Activated naive CD4-positive, alpha-beta T cell treated with anti-CD3 and anti-CD28 coated beads, Interleukin-2, amount 50 U/mL, for 24 hours (primary cell): ENCODE measurements at regions not wholly inside any gene's neighbourhood (a gene's known extent, or its start where the extent isn't known, plus 50 kb on each side); places are given as distances from the start of the nearest gene placed in this dataset.
A peak's percentile ranks its signal among the peaks of the same experiment; 100 is the strongest.
"Not testable (repeated sequence)": the region's sequence is repeated elsewhere in the genome, so short reads cannot be mapped to it uniquely, and the experiment has no call there.

Source experiments
- H3K27ac Mint-ChIP-seq: one replicate; pipeline ENCODE4 v1.8.0; 2021; ENCODE audit warnings: mild to moderate bottlenecking, mixed read lengths
- H3K27me3 Mint-ChIP-seq: one replicate; pipeline ENCODE4 v1.8.0; 2021; ENCODE audit warnings: mixed read lengths
- H3K36me3 Mint-ChIP-seq: one replicate; pipeline ENCODE4 v1.8.0; 2021; ENCODE audit warnings: mixed read lengths
- H3K4me1 Mint-ChIP-seq: one replicate; pipeline ENCODE4 v1.8.0; 2021; ENCODE audit warnings: mixed read lengths
- H3K4me3 Mint-ChIP-seq: one replicate; pipeline ENCODE4 v1.8.0; 2021; ENCODE audit warnings: mild to moderate bottlenecking, mixed read lengths
- H3K9me3 Mint-ChIP-seq: one replicate; pipeline ENCODE4 v1.8.0; 2021; ENCODE audit warnings: mixed read lengths

DNA sequence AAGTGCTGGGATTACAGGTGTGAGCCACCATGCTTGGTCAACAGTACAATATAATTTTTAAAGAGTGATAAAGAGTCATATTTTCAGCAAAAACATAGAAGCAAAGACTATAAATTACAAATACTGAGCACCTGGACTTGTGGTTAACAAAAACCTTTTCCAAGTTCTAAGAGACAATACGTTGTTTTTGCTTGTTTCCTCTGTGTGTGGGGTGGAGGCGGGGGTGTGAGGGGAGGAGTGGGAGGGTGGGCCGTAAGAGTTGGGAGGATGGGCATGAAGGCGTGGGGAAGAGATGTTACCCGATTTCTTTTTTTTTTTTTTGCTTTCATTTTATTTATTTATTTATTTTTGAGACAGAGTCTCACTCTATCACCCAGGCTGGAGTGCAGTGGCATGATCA, 78.0 kb upstream of the WIPF1 start:
- no peaks in the 10 kb centered on the region for H3K9me3 Mint-ChIP-seq
- H3K4me3 Mint-ChIP-seq, result peak overlapping the region; percentile 38
- no peaks in the 10 kb centered on the region for H3K27me3 Mint-ChIP-seq
- peaks cover 15% of the 10 kb centered on the region for H3K36me3 Mint-ChIP-seq
- H3K27ac Mint-ChIP-seq, result peak overlapping the region; percentile 49
- H3K4me1 Mint-ChIP-seq, result peaks cover 61% of the 10 kb centered on the region

DNA sequence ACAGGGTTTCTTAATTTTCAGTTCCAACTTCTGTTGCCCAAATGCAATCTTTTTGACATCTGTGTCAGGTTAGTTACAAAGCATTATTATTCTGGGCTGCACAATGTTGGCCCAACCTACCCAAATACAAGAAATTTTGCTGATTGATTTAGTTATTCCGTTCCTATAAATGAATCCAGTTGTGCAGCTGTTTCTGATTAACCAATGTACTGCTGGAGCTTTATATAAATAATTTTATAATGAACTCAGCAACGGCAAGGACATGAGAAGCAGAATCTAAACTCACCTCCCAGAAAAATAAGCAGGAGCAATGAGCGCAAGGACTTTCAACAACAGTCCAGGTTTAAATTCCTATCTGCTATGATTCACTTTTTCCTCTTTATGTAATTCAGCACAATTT, 76.3 kb upstream of the WIPF1 start:
- Mint-ChIP-seq H3K27ac (no peak overlapping the region), H3K36me3 (peaks cover 15% of the 10 kb centered on the region), H3K4me1 (peaks cover 49% of the 10 kb centered on the region), H3K27me3 (no peaks in the 10 kb centered on the region), H3K4me3 (no peak overlapping the region), H3K9me3 (no peaks in the 10 kb centered on the region)

DNA sequence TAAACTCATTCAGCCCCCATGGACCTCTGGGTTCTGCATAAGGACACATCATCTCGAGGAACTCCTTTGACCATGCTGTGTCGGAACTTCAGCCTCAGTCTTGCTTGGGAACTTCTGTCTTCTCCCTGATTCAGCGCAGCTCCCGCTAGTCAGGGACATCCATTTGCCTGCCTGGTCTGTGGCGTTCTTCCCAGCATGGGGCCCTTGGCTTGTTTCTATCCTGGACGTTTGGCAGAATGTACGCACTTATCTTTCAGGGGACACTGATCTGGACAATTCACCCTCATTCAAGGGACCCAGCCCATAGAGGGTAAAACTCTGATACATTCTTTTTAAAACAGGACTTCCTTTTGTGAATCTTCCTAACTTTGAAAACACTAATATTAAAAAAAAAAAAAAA, 75.8 kb upstream of the WIPF1 start:
- Mint-ChIP-seq H3K4me3 (no peak overlapping the region), H3K36me3 (peaks cover 15% of the 10 kb centered on the region), H3K27ac (no peak overlapping the region), H3K9me3 (no peaks in the 10 kb centered on the region), H3K4me1 (peaks cover 47% of the 10 kb centered on the region), H3K27me3 (no peaks in the 10 kb centered on the region)

DNA sequence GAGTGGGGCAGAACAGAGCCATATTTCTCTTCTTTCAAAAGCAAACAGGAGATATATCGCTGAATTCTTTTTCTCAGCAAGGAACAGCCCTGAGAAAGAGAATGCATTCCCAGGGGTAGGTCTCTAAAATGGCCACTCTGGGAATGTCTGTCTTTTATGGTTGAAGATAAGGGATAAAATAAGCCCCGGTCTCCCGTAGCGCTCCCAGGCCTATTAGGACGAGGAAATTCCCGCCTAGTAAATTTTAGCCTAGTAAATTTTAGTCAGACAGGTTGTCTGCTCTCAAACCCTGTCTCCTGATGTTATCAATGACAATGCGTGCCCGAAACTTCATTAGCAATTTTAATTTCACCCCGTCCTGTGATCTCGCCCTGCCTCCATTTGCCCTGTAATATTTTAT, 73.9 kb upstream of the WIPF1 start:
- H3K4me3 Mint-ChIP-seq, H3K27ac Mint-ChIP-seq, H3K9me3 Mint-ChIP-seq, H3K27me3 Mint-ChIP-seq: not testable (repeated sequence)
- H3K36me3 Mint-ChIP-seq, result peaks cover 15% of the 10 kb centered on the region
- peaks cover 47% of the 10 kb centered on the region for H3K4me1 Mint-ChIP-seq

DNA sequence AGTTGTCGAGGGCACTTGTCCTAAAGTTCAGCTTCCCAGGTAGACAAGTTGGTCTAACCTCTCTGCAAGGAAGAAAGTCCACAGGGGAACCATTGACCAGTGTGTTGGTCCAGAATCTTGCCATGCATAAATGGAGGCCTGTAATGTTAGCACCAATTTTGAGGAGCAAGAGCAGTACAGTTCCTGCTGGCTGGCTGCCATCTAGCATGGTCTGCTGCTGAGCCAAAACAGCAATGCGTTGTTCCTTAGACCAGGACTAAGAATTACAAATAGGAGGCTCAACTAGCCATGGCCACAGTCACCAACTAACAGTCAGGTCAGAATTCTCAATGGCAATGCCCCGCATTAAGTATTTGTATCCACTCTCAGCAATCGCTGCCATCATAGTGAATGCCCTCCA, 72.8 kb upstream of the WIPF1 start:
- Mint-ChIP-seq H3K9me3 (no peaks in the 10 kb centered on the region), H3K27ac (no peak overlapping the region), H3K36me3 (peaks cover 15% of the 10 kb centered on the region), H3K4me1 (peaks cover 43% of the 10 kb centered on the region), H3K4me3 (no peak overlapping the region), H3K27me3 (no peaks in the 10 kb centered on the region)

DNA sequence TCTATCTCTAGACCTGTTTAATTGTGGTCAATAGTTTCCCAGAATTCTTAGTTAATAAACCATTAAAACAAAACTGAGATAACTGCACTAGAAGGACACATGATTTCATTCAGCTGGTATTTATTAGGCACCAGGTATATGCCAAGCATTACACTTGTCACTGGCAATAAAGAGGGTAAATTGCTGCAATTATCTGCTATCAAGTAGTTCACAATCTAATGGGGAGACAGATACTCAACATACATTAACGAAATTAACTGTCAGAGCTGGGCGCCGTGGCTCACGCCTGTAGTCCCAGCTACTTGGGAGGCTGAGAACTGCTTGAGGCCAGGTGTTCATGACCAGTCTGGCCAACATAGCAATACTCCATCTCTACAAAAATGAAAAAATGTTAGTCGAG, 71.7 kb upstream of the WIPF1 start:
- H3K36me3 Mint-ChIP-seq, result peaks cover 15% of the 10 kb centered on the region
- no peak overlapping the region for H3K4me3 Mint-ChIP-seq
- H3K27ac Mint-ChIP-seq, result no peak overlapping the region
- no peaks in the 10 kb centered on the region for H3K9me3 Mint-ChIP-seq
- no peaks in the 10 kb centered on the region for H3K27me3 Mint-ChIP-seq
- H3K4me1 Mint-ChIP-seq, result peaks cover 32% of the 10 kb centered on the region

DNA sequence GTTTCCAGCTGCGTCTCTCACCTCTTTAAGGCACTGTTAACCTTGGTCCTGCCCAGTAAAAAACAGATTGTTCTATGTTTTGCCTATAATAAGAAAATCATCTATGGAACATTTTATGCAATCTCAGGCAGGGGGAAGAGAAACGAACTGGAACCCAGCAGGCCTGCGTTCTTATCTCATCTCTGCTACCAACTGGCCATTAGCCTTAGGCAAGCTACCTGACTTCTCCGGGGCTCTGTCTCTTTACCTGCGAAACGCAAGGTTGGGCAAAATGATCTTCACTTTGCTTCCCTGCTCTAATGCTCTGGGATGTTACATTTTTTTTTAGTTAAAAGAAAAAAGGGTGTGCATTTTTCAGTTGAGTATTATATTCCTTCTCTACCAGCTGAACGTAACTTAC, 70.5 kb upstream of the WIPF1 start:
- Mint-ChIP-seq H3K9me3 (no peaks in the 10 kb centered on the region), H3K4me3 (peak overlapping the region; percentile 44), H3K4me1 (peaks cover 30% of the 10 kb centered on the region), H3K27ac (no peak overlapping the region), H3K36me3 (peaks cover 15% of the 10 kb centered on the region), H3K27me3 (no peaks in the 10 kb centered on the region)

DNA sequence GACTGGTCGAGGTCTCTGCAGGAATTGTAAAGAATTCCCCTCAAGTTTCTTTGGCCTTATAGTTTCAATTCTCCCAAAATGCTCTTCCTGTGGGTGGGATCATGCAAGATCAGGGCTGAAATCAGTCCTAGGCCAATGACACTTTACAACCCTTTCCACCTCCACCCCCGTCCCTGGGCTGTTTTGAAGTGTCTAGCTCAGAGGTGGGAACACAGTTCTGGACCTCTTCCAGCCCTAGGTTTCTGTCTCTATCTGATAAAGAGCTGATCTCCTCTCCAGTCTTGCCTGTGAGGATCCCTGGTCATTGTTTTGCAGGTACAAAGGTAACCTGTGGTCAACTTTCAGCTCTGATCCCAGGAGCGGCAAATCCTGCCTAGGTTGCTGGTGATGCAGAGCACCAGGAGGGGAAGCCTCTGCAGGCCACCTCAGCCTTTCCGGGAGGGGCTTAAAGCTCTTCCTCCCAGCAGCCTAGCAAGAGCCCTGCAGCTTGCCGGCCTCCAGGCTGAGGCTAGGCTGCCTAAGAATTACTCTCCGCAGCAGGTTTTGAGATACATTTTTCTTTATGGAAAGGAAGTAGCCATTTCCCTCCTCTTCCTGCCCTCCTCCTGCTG, 69.8 kb upstream of the WIPF1 start:
- Mint-ChIP-seq H3K36me3 (peaks cover 12% of the 10 kb centered on the region), H3K9me3 (no peaks in the 10 kb centered on the region), H3K4me1 (peaks cover 36% of the 10 kb centered on the region), H3K4me3 (peak overlapping the region; percentile 44), H3K27ac (no peak overlapping the region), H3K27me3 (no peaks in the 10 kb centered on the region)

DNA sequence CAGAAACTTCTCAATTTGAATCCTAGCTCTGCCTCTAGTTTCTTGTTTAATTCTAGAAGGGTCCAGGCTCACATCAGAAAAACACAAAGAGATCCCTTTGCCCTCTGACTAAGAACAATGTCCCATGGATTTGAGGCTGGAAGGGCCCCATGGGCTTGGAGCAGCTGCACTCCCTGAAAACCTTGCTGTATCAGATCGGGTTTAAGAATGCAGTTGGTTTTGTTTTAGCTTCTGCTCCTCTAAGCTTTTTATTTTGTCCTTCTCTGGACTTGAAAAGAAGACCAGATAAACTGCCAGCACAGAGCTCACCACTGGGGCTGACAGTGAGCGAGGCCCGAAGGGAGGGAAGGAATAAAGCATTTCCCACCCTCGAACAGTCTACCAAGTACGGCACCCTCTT, 69.2 kb upstream of the WIPF1 start:
- Mint-ChIP-seq H3K9me3 (no peaks in the 10 kb centered on the region), H3K4me3 (no peak overlapping the region), H3K27ac (no peak overlapping the region), H3K36me3 (peaks cover 8% of the 10 kb centered on the region), H3K4me1 (peaks cover 36% of the 10 kb centered on the region), H3K27me3 (no peaks in the 10 kb centered on the region)

DNA sequence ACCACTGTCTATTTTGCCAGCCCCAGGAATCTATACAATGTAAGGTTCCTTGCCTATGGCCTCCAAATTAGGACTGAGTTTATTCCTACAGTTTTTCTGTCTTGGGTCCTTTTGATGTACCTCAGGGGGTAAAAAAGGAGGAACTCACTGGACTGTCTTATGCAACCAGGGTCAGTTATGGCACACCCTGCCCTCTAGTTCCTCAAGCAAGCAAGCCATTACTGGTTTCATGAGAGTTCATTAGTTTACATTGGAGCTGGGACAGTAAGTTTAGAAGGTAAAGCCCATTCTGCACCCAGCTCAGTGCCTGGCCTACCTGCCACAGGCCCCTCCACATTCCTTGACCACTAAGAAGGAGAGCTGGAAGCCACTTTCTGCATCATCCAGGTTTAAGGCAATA, 68.7 kb upstream of the WIPF1 start:
- peaks cover 4% of the 10 kb centered on the region for H3K36me3 Mint-ChIP-seq
- no peaks in the 10 kb centered on the region for H3K9me3 Mint-ChIP-seq
- no peak overlapping the region for H3K4me3 Mint-ChIP-seq
- no peak overlapping the region for H3K27ac Mint-ChIP-seq
- no peaks in the 10 kb centered on the region for H3K27me3 Mint-ChIP-seq
- peaks cover 36% of the 10 kb centered on the region for H3K4me1 Mint-ChIP-seq

DNA sequence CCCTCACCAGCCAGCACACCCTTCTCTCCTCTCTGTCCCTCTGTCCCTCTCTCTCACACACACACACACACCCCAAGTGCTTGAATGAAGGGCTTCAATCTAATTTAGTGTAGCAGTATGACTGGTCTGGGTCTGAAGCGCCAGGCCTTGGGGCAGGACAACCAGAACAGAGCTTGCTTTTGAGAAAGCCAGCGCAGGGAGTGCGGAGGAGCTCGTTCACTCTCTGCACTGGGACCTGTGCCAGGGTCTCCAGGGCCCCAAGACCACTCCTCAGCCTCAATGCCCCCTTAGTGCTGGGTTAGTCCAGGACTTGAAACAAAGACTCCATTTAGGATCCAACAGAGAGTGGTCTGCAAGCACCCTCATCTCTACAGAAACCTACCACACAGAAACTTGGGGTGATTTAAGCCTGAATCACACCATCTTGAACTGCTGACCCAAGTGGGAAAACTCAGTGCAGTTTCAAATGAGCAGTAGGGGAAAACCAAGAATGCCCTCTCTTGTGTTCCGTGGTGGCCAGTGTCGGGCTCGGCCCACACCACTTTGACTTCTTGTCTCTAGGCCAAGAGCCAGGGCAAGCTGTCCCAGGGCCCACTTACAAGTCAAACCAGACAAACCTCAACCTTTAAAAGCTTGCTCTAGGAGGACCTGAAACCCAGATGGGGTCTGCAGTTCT, 66.6 kb upstream of the WIPF1 start:
- no peaks in the 10 kb centered on the region for H3K27me3 Mint-ChIP-seq
- H3K4me3 Mint-ChIP-seq, result no peak overlapping the region
- peaks cover 41% of the 10 kb centered on the region for H3K4me1 Mint-ChIP-seq
- H3K9me3 Mint-ChIP-seq, result no peaks in the 10 kb centered on the region
- H3K27ac Mint-ChIP-seq, result no peak overlapping the region
- no peaks in the 10 kb centered on the region for H3K36me3 Mint-ChIP-seq

DNA sequence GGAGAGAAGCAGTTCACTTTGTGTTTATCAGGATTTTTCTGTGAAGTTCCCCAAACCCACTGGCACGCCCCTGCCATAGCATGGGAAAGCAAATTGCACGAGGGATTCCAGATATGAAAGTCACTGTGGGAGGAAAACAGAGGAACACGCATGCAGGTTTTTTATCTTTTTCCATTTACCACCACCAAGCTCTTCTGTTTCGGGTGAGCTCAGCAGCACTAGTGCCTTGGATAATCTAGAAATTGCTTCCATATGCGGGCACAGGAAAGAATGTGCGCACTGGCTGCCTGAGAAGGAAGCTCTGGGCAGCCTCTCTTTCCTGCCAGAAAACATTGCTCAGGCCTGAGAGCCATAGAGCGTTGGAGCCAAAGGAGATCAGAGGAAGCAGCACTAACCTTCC, 65.9 kb upstream of the WIPF1 start:
- Mint-ChIP-seq H3K4me3 (no peak overlapping the region), H3K36me3 (no peaks in the 10 kb centered on the region), H3K27ac (no peak overlapping the region), H3K27me3 (no peaks in the 10 kb centered on the region), H3K4me1 (peaks cover 40% of the 10 kb centered on the region), H3K9me3 (no peaks in the 10 kb centered on the region)

DNA sequence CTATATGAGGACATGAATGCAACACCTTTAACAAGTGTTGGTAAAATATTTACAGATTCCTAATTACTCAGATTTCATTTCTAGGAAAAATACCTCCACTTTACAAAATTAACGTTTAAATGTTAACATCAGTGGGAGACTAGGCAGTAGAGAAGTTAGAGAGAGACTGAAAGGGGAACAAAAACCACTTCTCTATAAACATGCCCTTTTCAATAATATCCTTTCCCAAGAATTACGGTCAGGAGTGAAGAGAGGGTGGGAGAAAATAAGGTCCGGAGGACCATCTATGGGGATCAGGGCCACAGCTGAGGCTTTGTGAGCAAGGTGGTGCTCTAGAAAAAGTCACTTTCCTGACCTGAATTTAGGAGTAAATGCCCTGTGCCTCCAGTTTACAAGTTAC, 65.3 kb upstream of the WIPF1 start:
- Mint-ChIP-seq H3K36me3 (no peaks in the 10 kb centered on the region), H3K9me3 (no peaks in the 10 kb centered on the region), H3K27me3 (no peaks in the 10 kb centered on the region), H3K27ac (no peak overlapping the region), H3K4me1 (peaks cover 37% of the 10 kb centered on the region), H3K4me3 (no peak overlapping the region)

DNA sequence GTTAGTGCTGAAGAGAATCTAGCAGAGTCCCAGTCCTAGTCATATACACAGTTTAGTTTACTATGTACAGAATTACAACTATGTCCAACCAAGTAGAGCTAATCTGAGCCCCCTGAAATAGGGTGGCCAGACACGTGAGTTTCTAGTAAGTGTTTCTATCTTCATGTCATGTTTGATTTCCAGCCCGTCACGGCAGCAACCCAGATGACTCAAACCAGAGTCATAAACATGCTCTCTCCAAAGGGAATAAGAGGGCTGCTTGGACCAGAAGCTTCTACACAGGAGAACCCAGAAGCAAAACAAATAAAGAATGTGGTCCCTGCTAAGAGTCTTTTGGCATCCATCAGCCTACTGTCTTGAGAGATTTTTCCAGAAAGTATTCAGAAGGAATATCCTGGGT, 64.9 kb upstream of the WIPF1 start:
- Mint-ChIP-seq H3K4me1 (peaks cover 33% of the 10 kb centered on the region), H3K27ac (no peak overlapping the region), H3K36me3 (no peaks in the 10 kb centered on the region), H3K4me3 (no peak overlapping the region), H3K9me3 (no peaks in the 10 kb centered on the region), H3K27me3 (no peaks in the 10 kb centered on the region)

DNA sequence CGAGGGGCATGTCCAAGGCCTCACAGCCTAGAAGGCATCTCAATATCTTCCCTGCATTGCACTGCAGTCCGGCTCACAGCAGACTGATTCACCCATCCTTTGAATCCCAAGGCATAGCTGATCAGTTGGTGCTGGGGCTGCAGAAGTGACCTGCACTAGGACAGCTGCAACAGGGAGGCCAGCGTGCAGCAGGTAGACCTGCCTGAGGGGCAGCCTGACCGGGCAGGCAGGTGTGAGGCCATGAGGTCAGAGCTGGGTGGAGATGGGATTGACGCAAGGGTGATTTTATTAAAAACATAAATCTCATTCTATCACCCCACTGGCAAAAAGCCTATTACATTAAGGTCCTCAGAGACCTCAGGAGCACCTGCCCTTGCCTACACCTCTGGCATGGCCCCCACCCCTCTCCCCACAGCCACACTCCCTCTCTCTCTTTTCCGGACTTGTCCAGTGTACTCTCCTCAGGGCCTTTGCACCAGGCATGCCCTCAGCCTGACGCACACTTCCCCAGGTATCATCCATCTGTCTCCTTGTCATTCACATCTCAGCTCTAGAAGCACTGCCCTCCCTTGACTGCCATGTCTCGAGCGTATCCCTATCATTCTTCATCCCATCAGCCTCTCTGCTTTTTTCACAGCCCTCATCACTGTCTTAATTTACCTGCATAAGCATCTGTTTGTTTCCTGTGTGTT, 63.5 kb upstream of the WIPF1 start:
- Mint-ChIP-seq H3K36me3 (peaks cover 1% of the 10 kb centered on the region), H3K9me3 (peaks cover 1% of the 10 kb centered on the region), H3K27ac (no peak overlapping the region), H3K27me3 (no peaks in the 10 kb centered on the region), H3K4me3 (no peak overlapping the region), H3K4me1 (peaks cover 30% of the 10 kb centered on the region)

DNA sequence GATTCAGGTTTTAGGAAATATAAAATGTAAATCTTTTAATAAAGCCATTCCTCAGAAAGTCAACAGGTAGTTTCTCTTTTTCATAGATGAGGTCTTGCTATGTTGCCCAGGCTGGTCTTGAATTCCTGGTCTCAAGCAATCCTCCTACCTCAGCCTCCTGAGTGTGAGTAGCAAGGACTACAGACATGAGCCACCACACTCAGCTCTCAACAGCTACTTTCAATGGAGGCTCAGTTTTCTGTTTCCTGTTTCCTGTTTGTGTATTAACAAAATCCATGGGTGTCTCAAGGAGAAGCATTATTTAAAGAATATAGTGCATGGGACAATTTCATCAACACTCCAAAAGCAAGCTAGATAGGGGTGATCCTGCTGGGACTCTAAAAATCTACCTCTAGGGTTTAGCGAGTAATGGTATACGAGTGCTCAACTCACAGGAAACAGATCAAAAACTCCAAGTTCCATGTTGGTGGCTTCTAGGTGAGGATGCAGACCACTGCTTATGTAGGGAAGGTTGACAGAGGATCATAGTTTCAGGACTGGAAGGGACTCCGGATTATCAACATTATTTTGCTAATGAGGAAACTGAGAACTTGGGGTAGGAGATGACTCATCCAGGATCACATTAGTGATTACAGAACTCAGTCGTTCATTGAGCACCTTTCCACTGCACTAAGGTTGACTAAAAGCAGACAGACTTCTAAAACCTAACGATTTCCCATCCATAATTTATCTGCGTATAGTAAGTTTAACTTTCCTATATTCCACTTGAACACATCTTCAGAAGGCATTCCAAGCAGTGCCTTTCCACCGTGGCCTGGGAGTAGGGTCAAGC, 61.7 kb upstream of the WIPF1 start:
- H3K27me3 Mint-ChIP-seq, result no peaks in the 10 kb centered on the region
- H3K36me3 Mint-ChIP-seq, result peaks cover 12% of the 10 kb centered on the region
- peak overlapping the region; percentile 25 for H3K27ac Mint-ChIP-seq
- H3K4me3 Mint-ChIP-seq, result no peak overlapping the region
- H3K4me1 Mint-ChIP-seq, result peaks cover 48% of the 10 kb centered on the region
- peaks cover 11% of the 10 kb centered on the region for H3K9me3 Mint-ChIP-seq
